Cardiac septum (tissue), 1 donor: ENCODE measurements at regions not wholly inside any gene's neighbourhood (a gene's known extent, or its start where the extent isn't known, plus 50 kb on each side); places are given as distances from the start of the nearest gene placed in this dataset.

ENCODE experiments used
- DNase-seq: peaks from one replicate; pipeline ENCODE4 v3.0.0-alpha.2; 2020; ENCODE audit warnings: low spot score
- intact Hi-C: fragments of 100-400 bp; cut with DNase I; formaldehyde crosslinking; loops from one replicate; pipeline ENCODE4 v1.14.0; 2022
- donor health status: DM: no; HTN: no; CAD: no.

GRCh38 chr9:109907810-109908458 lies 127.9 kb downstream of the PALM2AKAP2 start:
- no peak for DNase-seq
- intact Hi-C loops, result loop anchor here (5.0 kb wide), 1 partner anchor 59 kb away; no protein-coding TSS in a partner anchor

GRCh38 chr9:109908459-109909390 lies 128.7 kb downstream of the PALM2AKAP2 start:
- DNase-seq, result no peak
- intact Hi-C loops, result loop anchor here (5.0 kb wide), 1 partner anchor 59 kb away; no protein-coding TSS in a partner anchor

- DNase-seq, result no peak
- intact Hi-C loops, result loop anchor here (5.0 kb wide), 1 partner anchor 216 kb away; no protein-coding TSS in a partner anchor
Measured at GRCh38 chr9:109910671-109911518, 130.9 kb downstream of the PALM2AKAP2 start.

- intact Hi-C loops, result loop anchor here (5.0 kb wide), 1 partner anchor 215 kb away; no protein-coding TSS in a partner anchor
- no peak for DNase-seq
Measured at GRCh38 chr9:109912082-109912582, 132.1 kb downstream of the PALM2AKAP2 start.

- no peak for DNase-seq
- intact Hi-C loops, result loop anchor here (5.0 kb wide), 1 partner anchor 214 kb away; no protein-coding TSS in a partner anchor
Measured at GRCh38 chr9:109912726-109913460, 132.9 kb downstream of the PALM2AKAP2 start.

- intact Hi-C loops, result loop anchor here (5.0 kb wide), 1 partner anchor 214 kb away; no protein-coding TSS in a partner anchor
- no peak for DNase-seq
Measured at GRCh38 chr9:109913461-109913810, 133.4 kb downstream of the PALM2AKAP2 start.

- no peak for DNase-seq
- intact Hi-C loops, result loop anchor here (5.0 kb wide), 1 partner anchor 213 kb away; no protein-coding TSS in a partner anchor
Measured at GRCh38 chr9:109914280-109915027, 134.5 kb downstream of the PALM2AKAP2 start.

- intact Hi-C loops, result no loop called here
- DNase-seq, result no peak
Measured at GRCh38 chr9:109916316-109916715, 136.3 kb downstream of the PALM2AKAP2 start.

GRCh38 chr9:109918339-109919163 lies 138.6 kb downstream of the PALM2AKAP2 start:
- intact Hi-C loops, result no loop called here
- DNase-seq, result no peak

- intact Hi-C loops, result loop anchor here (5.0 kb wide), 1 partner anchor 37 kb away; no protein-coding TSS in a partner anchor
- DNase-seq, result no peak
Measured at GRCh38 chr9:109919736-109920408, 139.9 kb downstream of the PALM2AKAP2 start.

GRCh38 chr9:109922617-109923470 lies 142.8 kb downstream of the PALM2AKAP2 start:
- no peak for DNase-seq
- intact Hi-C loops, result loop anchor here (5.0 kb wide), 1 partner anchor 34 kb away; no protein-coding TSS in a partner anchor

- intact Hi-C loops, result loop anchor here (5.0 kb wide), 1 partner anchor 34 kb away; no protein-coding TSS in a partner anchor
- no peak for DNase-seq
Measured at GRCh38 chr9:109923471-109923760, 143.4 kb downstream of the PALM2AKAP2 start.

GRCh38 chr9:109923806-109924205 lies 143.8 kb downstream of the PALM2AKAP2 start:
- no peak for DNase-seq
- intact Hi-C loops, result loop anchor here (5.0 kb wide), 1 partner anchor 33 kb away; no protein-coding TSS in a partner anchor

GRCh38 chr9:109925799-109926198 lies 145.8 kb downstream of the PALM2AKAP2 start:
- intact Hi-C loops, result no loop called here
- DNase-seq, result no peak

GRCh38 chr9:109926421-109926869 lies 146.4 kb downstream of the PALM2AKAP2 start:
- DNase-seq, result no peak
- intact Hi-C loops, result no loop called here
